HG03469 (cell line): ENCODE measurements at regions not wholly inside any gene's neighbourhood (a gene's known extent, or its start where the extent isn't known, plus 50 kb on each side); places are given as distances from the start of the nearest gene placed in this dataset.

Source experiments
- ATAC-seq: cut with Tn5 transposase; IDR thresholded peaks from one replicate; pipeline ENCODE4 v1.9.1; 2021; ENCODE audit warnings: mild to moderate bottlenecking, moderate library complexity, moderate number of reproducible peaks; ENCODE audit not compliant: unreplicated experiment

GRCh38 chr9:11275158-11275695 lies 662.4 kb upstream of the PTPRD start:
- ATAC-seq: no peak

- no peak for ATAC-seq
Observed at GRCh38 chr9:11312966-11313365, 700.2 kb upstream of the PTPRD start.

GRCh38 chr9:11318946-11319345 lies 706.1 kb upstream of the PTPRD start:
- no peak for ATAC-seq

GRCh38 chr9:11319538-11319937 lies 706.7 kb upstream of the PTPRD start:
- no peak for ATAC-seq

GRCh38 chr9:11320989-11321388 lies 708.2 kb upstream of the PTPRD start:
- no peak for ATAC-seq

- ATAC-seq: no peak
Observed at GRCh38 chr9:11323457-11323856, 710.7 kb upstream of the PTPRD start.

GRCh38 chr9:11326231-11326630 lies 713.4 kb upstream of the PTPRD start:
- no peak for ATAC-seq

GRCh38 chr9:11328326-11328725 lies 715.5 kb upstream of the PTPRD start:
- ATAC-seq: no peak

- no peak for ATAC-seq
Observed at GRCh38 chr9:11335011-11335410, 722.2 kb upstream of the PTPRD start.

GRCh38 chr9:11338130-11338529 lies 725.3 kb upstream of the PTPRD start:
- peak; percentile 81 for ATAC-seq

GRCh38 chr9:11340654-11341053 lies 727.9 kb upstream of the PTPRD start:
- no peak for ATAC-seq

GRCh38 chr9:11347437-11347836 lies 734.6 kb upstream of the PTPRD start:
- ATAC-seq: no peak

GRCh38 chr9:11348366-11348765 lies 735.6 kb upstream of the PTPRD start:
- ATAC-seq: no peak

- no peak for ATAC-seq
Observed at GRCh38 chr9:11349187-11349586, 736.4 kb upstream of the PTPRD start.

GRCh38 chr9:11352612-11353011 lies 739.8 kb upstream of the PTPRD start:
- ATAC-seq: no peak

GRCh38 chr9:11356067-11356466 lies 743.3 kb upstream of the PTPRD start:
- no peak for ATAC-seq

- no peak for ATAC-seq
Observed at GRCh38 chr9:11366585-11367129, 753.9 kb upstream of the PTPRD start.

GRCh38 chr9:11374926-11375325 lies 762.1 kb upstream of the PTPRD start:
- no peak for ATAC-seq

- no peak for ATAC-seq
Observed at GRCh38 chr9:11402621-11403020, 789.8 kb upstream of the PTPRD start.

- no peak for ATAC-seq
Observed at GRCh38 chr9:11414241-11414640, 801.4 kb upstream of the PTPRD start.

- ATAC-seq: no peak
Observed at GRCh38 chr9:11417782-11418181, 805.0 kb upstream of the PTPRD start.

- ATAC-seq: no peak
Observed at GRCh38 chr9:11431490-11431889, 818.7 kb upstream of the PTPRD start.

GRCh38 chr9:11432361-11432760 lies 819.6 kb upstream of the PTPRD start:
- no peak for ATAC-seq
